ENCODE measurements at regions not wholly inside any gene's neighbourhood (a gene's known extent, or its start where the extent isn't known, plus 50 kb on each side); places are given as distances from the start of the nearest gene placed in this dataset.

DNA sequence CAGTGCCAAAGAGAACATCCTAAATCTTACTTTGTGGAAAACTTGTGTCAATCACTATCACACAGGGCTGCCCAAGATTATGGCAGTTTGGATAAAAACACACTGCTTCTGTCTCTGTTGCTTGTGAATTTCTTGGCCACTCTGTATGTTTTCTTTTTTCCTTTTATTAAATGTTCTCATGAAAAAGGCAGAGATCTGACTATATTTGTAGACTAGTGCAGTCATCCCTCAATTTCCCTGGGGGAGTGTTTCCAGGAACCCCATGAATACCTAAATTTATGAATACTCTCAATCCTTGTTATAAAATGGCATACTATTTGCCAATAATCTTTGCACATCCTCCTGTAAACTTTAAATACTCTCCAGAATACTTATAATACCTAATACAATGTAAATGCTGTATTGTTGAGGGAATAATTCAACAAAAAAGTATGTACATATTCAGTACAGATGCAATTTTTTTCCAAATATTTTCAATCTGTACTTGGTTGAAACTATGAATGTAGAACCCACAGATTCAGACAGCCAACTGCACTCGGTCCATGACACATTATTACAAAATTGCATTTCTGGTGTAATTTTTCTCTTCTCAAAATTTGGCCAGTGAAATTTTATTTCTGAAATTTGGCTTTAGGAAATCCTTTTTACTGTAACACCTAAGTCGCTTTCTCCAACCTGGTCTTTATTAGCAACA lies 391.9 kb upstream of the PRR16 start:
- no peak for DNase-seq (ENCODE audit: low read depth)
- no peak overlapping the region for H3K4me3 ChIP-seq (ENCODE audit: low read depth, low read length)
- TF ChIP-seq, protein P1, sequence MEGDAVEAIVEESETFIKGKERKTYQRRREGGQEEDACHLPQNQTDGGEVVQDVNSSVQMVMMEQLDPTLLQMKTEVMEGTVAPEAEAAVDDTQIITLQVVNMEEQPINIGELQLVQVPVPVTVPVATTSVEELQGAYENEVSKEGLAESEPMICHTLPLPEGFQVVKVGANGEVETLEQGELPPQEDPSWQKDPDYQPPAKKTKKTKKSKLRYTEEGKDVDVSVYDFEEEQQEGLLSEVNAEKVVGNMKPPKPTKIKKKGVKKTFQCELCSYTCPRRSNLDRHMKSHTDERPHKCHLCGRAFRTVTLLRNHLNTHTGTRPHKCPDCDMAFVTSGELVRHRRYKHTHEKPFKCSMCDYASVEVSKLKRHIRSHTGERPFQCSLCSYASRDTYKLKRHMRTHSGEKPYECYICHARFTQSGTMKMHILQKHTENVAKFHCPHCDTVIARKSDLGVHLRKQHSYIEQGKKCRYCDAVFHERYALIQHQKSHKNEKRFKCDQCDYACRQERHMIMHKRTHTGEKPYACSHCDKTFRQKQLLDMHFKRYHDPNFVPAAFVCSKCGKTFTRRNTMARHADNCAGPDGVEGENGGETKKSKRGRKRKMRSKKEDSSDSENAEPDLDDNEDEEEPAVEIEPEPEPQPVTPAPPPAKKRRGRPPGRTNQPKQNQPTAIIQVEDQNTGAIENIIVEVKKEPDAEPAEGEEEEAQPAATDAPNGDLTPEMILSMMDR (IDR thresholded peaks at IDR 0.05; ENCODE audit: control insufficient read depth, extremely low read depth, insufficient read depth), result no peak

DNA sequence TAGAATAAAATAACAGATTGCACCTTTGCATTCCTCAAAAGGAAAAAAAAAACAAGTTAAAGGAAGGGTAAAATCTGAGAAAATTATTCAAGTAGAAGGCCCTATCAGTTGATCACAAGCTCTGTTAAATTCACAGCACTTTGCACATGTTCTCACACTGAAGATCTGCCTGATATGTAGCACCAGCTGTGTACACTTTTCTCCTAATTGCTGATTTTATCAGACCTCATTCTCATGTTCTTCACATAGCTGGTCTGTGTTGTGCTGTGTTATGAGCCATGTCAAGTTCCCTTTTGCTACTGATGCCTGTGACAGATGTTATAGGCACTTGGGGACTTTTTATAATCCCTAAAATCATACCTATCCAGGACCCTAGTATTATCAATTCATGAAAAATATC lies 390.4 kb upstream of the PRR16 start:
- DNase-seq (ENCODE audit: low read depth), result peak; percentile 81
- TF ChIP-seq, protein P1 (IDR thresholded peaks at IDR 0.05; ENCODE audit: control insufficient read depth, extremely low read depth, insufficient read depth), result no peak

DNA sequence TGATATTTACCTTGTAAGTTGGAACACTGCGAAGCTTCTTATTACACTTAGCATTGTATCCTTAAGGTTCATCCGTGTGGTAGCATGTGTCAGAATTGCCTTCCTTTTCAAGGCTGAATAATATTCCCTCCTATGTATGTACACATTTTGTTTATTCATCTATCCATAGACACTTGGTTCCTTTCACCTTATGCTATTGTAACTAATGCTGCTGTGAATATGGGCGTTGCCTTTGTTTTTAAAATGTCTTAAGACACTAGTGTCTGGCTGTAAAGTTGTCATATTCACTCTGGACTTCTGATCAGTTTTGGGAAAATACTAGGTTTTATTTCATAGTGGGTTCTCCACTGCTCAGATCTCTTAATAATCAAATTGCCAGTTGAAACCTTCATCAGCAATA lies 383.3 kb upstream of the PRR16 start:
- no peak overlapping the region for H3K4me3 ChIP-seq (ENCODE audit: low read depth, low read length)
- TF ChIP-seq, protein P1 (IDR thresholded peaks at IDR 0.05; ENCODE audit: control insufficient read depth, extremely low read depth, insufficient read depth), result no peak
- no peak for DNase-seq (ENCODE audit: low read depth)

More for the DNA sequence above, 390.4 kb upstream of the PRR16 start:
- no peak overlapping the region for H3K4me3 ChIP-seq (ENCODE audit: low read depth, low read length)

DNA sequence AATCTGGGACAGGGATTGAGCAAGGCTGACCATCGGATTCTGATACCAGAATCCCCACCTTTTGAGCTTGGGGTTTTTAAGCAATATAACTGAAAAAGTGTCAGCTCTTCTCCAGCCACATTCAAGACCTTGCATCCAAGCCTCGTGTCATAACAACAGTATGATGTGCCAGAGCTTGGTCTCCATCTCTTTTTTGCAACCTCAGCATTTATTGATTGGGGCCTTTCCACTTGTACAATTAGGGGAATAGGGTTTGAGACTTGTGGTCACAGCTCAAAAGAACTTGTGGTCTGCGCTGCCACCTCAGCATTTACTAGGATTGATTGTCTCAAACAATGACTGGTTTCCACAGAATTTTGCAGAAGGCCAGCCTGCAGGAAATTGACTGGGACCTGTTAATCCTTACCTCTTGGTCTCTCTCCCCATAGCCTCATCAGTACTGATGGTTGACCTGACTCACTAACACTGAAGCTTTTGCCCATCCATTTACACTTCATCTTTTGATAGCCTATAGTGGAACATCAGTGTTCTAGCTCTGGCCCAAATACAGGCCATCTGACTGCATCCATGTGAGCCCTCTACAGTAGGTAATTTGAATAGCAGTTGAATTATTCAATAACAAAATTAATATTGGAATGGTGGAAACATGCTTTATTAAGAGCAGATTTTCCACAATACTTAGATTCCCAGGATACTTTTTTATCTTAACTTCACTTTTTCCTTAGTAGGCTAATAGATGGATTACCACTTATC lies 381.6 kb upstream of the PRR16 start:
- no peak for DNase-seq (ENCODE audit: low read depth)
- H3K4me3 ChIP-seq (ENCODE audit: low read depth, low read length), result no peak overlapping the region
- TF ChIP-seq, protein P1 (IDR thresholded peaks at IDR 0.05; ENCODE audit: control insufficient read depth, extremely low read depth, insufficient read depth), result peak; percentile 27; the same call in 1 of the 2 replicates

DNA sequence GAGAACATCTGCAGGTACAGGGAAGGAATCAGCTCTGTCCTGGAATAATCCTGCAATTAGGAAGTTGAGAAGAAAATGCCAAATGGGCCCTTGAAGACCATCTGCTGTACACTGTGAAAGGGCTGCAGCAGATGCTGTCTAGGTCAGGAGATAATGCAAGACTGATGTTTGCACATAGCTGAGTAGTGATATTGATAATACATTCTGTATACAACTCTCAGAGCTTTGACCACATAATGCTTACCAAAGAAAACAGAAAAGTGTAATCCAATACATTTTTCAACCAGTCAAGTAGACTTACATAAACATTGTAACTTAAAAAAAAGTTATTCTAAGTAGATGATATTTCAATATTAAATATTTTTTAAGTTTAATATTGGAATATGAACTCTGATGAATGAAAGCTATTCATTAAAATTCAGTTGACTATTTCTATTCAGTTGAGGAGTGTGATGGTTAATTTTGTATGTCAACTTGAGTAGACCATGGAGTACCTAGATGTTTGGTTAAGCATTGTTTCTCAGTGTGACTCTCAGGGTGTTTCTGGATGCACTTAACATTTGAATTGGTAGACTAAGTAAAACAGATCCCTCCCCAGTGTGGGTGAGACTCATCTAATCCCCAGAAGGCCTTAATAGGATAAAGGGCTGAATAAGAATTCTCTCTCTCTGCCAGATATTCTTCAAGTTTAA lies 380.1 kb upstream of the PRR16 start:
- TF ChIP-seq, protein P1 (IDR thresholded peaks at IDR 0.05; ENCODE audit: control insufficient read depth, extremely low read depth, insufficient read depth), result no peak
- DNase-seq (ENCODE audit: low read depth), result peak; percentile 35
- H3K4me3 ChIP-seq (ENCODE audit: low read depth, low read length), result no peak overlapping the region

DNA sequence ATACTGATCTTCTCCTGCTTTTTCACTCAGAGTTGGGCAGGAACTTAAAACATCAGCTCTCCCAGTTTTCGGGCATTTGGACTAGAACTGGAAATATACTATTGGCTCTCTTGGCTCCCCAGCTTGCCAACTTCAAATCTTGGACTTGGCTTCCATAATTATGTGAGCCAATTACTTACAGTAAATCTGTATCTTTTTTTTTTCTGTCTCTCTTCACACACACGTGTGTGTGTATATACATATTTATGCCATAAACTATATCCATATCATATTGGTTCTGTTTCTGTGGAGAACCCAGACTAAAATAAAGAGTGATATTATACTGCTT lies 379.6 kb upstream of the PRR16 start:
- DNase-seq (ENCODE audit: low read depth), result no peak
- H3K4me3 ChIP-seq (ENCODE audit: low read depth, low read length), result no peak overlapping the region
- TF ChIP-seq, protein P1 (IDR thresholded peaks at IDR 0.05; ENCODE audit: control insufficient read depth, extremely low read depth, insufficient read depth), result no peak

Data from LNCaP clone FGC (cell line).